Memory B cell (primary cell): ENCODE measurements at regions not wholly inside any gene's neighbourhood (a gene's known extent, or its start where the extent isn't known, plus 50 kb on each side); places are given as distances from the start of the nearest gene placed in this dataset.
"Not testable (repeated sequence)": the region's sequence is repeated elsewhere in the genome, so short reads cannot be mapped to it uniquely, and the experiment has no call there.

Experiments used
- ATAC-seq: fragments of 150-1000 bp; cut with Tn5 transposase; 2 replicates; pipeline ENCODE4 v1.10.0; 2021; ENCODE audit warnings: low read depth, mild to moderate bottlenecking, moderate library complexity
- DNase-seq, 2 donors: peaks; one replicate each; pipeline ENCODE4 v3.0.0; 2022; ENCODE audit warnings: low spot score in 2 of 2
- H3K27ac Mint-ChIP-seq: one replicate; pipeline ENCODE4 v1.8.0; 2022; ENCODE audit warnings: mild to moderate bottlenecking, moderate library complexity, mixed read lengths
- H3K27me3 Mint-ChIP-seq: one replicate; pipeline ENCODE4 v1.8.0; 2022; ENCODE audit warnings: mixed read lengths
- H3K36me3 Mint-ChIP-seq: one replicate; pipeline ENCODE4 v1.8.0; 2022; ENCODE audit warnings: mild to moderate bottlenecking, mixed read lengths
- H3K4me1 Mint-ChIP-seq: one replicate; pipeline ENCODE4 v1.8.0; 2022; ENCODE audit warnings: mixed read lengths
- H3K4me3 Mint-ChIP-seq: one replicate; pipeline ENCODE4 v1.8.0; 2022; ENCODE audit warnings: mild to moderate bottlenecking, moderate library complexity, mixed read lengths
- H3K9me3 Mint-ChIP-seq: one replicate; pipeline ENCODE4 v1.8.0; 2022; ENCODE audit warnings: mixed read lengths

- Mint-ChIP-seq H3K36me3 (no peaks in the 10 kb centered on the region), H3K27me3 (peaks cover 5% of the 10 kb centered on the region), H3K4me1 (no peaks in the 10 kb centered on the region), H3K4me3 (no peak overlapping the region), H3K27ac (no peak overlapping the region), H3K9me3 (no peaks in the 10 kb centered on the region)
- ATAC-seq = no peak
- no peak for DNase-seq
Measured at GRCh38 chr7:94706996-94707740, 51.2 kb upstream of the SGCE start.

GRCh38 chr7:94710256-94710655, 54.3 kb upstream of the SGCE start:
- no peaks in the 10 kb centered on the region for H3K4me1 Mint-ChIP-seq
- H3K9me3 Mint-ChIP-seq = no peaks in the 10 kb centered on the region
- ATAC-seq = no peak
- H3K36me3 Mint-ChIP-seq = no peaks in the 10 kb centered on the region
- peaks cover 5% of the 10 kb centered on the region for H3K27me3 Mint-ChIP-seq
- no peak for DNase-seq
- no peak overlapping the region for H3K4me3 Mint-ChIP-seq
- H3K27ac Mint-ChIP-seq = no peak overlapping the region

GRCh38 chr7:94722360-94722759, 66.4 kb upstream of the SGCE start:
- not testable (repeated sequence) for H3K36me3 Mint-ChIP-seq, H3K4me1 Mint-ChIP-seq, ATAC-seq, DNase-seq, H3K27ac Mint-ChIP-seq, H3K4me3 Mint-ChIP-seq, H3K9me3 Mint-ChIP-seq
- H3K27me3 Mint-ChIP-seq = peaks cover 11% of the 10 kb centered on the region

GRCh38 chr7:94728893-94729292, 73.0 kb upstream of the SGCE start:
- ATAC-seq, H3K36me3 Mint-ChIP-seq, DNase-seq, H3K27ac Mint-ChIP-seq, H3K9me3 Mint-ChIP-seq, H3K4me1 Mint-ChIP-seq, H3K4me3 Mint-ChIP-seq: not testable (repeated sequence)
- peaks cover 12% of the 10 kb centered on the region for H3K27me3 Mint-ChIP-seq

- peaks cover 1% of the 10 kb centered on the region for H3K9me3 Mint-ChIP-seq
- DNase-seq = no peak
- no peak overlapping the region for H3K27ac Mint-ChIP-seq
- peaks cover 1% of the 10 kb centered on the region for H3K36me3 Mint-ChIP-seq
- H3K4me3 Mint-ChIP-seq = no peak overlapping the region
- ATAC-seq = no peak
- no peaks in the 10 kb centered on the region for H3K4me1 Mint-ChIP-seq
- no peaks in the 10 kb centered on the region for H3K27me3 Mint-ChIP-seq
Measured at GRCh38 chr7:94738071-94738470, 82.1 kb upstream of the SGCE start.

GRCh38 chr7:94739180-94739579, 83.2 kb upstream of the SGCE start:
- Mint-ChIP-seq H3K27ac (no peak overlapping the region), H3K27me3 (no peaks in the 10 kb centered on the region)
- ATAC-seq = no peak

GRCh38 chr7:94740509-94740908, 84.6 kb upstream of the SGCE start:
- Mint-ChIP-seq H3K4me1 (no peaks in the 10 kb centered on the region), H3K9me3 (no peaks in the 10 kb centered on the region), H3K27ac (no peak overlapping the region), H3K27me3 (peaks cover 1% of the 10 kb centered on the region), H3K36me3 (no peaks in the 10 kb centered on the region), H3K4me3 (no peak overlapping the region)
- DNase-seq (no peak), ATAC-seq (no peak)

More at GRCh38 chr7:94739180-94739579, 83.2 kb upstream of the SGCE start:
- Mint-ChIP-seq H3K9me3 (peaks cover 1% of the 10 kb centered on the region), H3K4me1 (no peaks in the 10 kb centered on the region), H3K36me3 (peaks cover 1% of the 10 kb centered on the region), H3K4me3 (no peak overlapping the region)
- DNase-seq = no peak

GRCh38 chr7:94741179-94741578, 85.2 kb upstream of the SGCE start:
- Mint-ChIP-seq H3K27ac (no peak overlapping the region), H3K4me3 (no peak overlapping the region), H3K4me1 (no peaks in the 10 kb centered on the region), H3K27me3 (peaks cover 1% of the 10 kb centered on the region), H3K36me3 (no peaks in the 10 kb centered on the region), H3K9me3 (no peaks in the 10 kb centered on the region)
- DNase-seq (no peak), ATAC-seq (no peak)

GRCh38 chr7:94748376-94748775, 92.4 kb upstream of the SGCE start:
- H3K36me3 Mint-ChIP-seq = no peaks in the 10 kb centered on the region
- ATAC-seq = no peak
- H3K4me3 Mint-ChIP-seq = no peak overlapping the region
- DNase-seq = no peak
- H3K9me3 Mint-ChIP-seq = peaks cover 6% of the 10 kb centered on the region
- no peak overlapping the region for H3K27ac Mint-ChIP-seq
- no peaks in the 10 kb centered on the region for H3K4me1 Mint-ChIP-seq
- peaks cover 1% of the 10 kb centered on the region for H3K27me3 Mint-ChIP-seq

- Mint-ChIP-seq H3K27ac (no peak overlapping the region), H3K9me3 (no peaks in the 10 kb centered on the region), H3K36me3 (peaks cover 1% of the 10 kb centered on the region), H3K27me3 (peaks cover 4% of the 10 kb centered on the region), H3K4me3 (no peak overlapping the region), H3K4me1 (peaks cover 2% of the 10 kb centered on the region)
- DNase-seq (no peak), ATAC-seq (no peak)
Measured at GRCh38 chr7:94760446-94761100, 104.6 kb upstream of the SGCE start.

- Mint-ChIP-seq H3K4me1 (peaks cover 2% of the 10 kb centered on the region), H3K9me3 (no peaks in the 10 kb centered on the region), H3K27ac (no peak overlapping the region), H3K27me3 (peaks cover 4% of the 10 kb centered on the region), H3K36me3 (peaks cover 1% of the 10 kb centered on the region), H3K4me3 (no peak overlapping the region)
- ATAC-seq (no peak), DNase-seq (no peak)
Measured at GRCh38 chr7:94761451-94761850, 105.5 kb upstream of the SGCE start.

- Mint-ChIP-seq H3K36me3 (no peaks in the 10 kb centered on the region), H3K9me3 (no peaks in the 10 kb centered on the region), H3K27ac (no peak overlapping the region), H3K4me3 (no peak overlapping the region), H3K27me3 (no peaks in the 10 kb centered on the region), H3K4me1 (peaks cover 2% of the 10 kb centered on the region)
- peak; percentile 41 for ATAC-seq
- DNase-seq = no peak
Measured at GRCh38 chr7:94763268-94763667, 107.3 kb upstream of the SGCE start.

GRCh38 chr7:94769724-94770123, 113.8 kb upstream of the SGCE start:
- no peaks in the 10 kb centered on the region for H3K4me1 Mint-ChIP-seq
- H3K27me3 Mint-ChIP-seq = peaks cover 3% of the 10 kb centered on the region
- peaks cover 1% of the 10 kb centered on the region for H3K9me3 Mint-ChIP-seq
- ATAC-seq (no peak), DNase-seq (no peak)
- H3K4me3 Mint-ChIP-seq = no peak overlapping the region
- H3K27ac Mint-ChIP-seq = no peak overlapping the region
- H3K36me3 Mint-ChIP-seq = no peaks in the 10 kb centered on the region

GRCh38 chr7:94778711-94779459, 123.0 kb upstream of the SGCE start:
- no peaks in the 10 kb centered on the region for H3K4me1 Mint-ChIP-seq
- no peak for DNase-seq
- no peaks in the 10 kb centered on the region for H3K27me3 Mint-ChIP-seq
- H3K9me3 Mint-ChIP-seq = no peaks in the 10 kb centered on the region
- H3K36me3 Mint-ChIP-seq = no peaks in the 10 kb centered on the region
- no peak overlapping the region for H3K27ac Mint-ChIP-seq
- ATAC-seq = no peak
- no peak overlapping the region for H3K4me3 Mint-ChIP-seq
